NCI-H146 (cell line): ENCODE measurements at regions not wholly inside any gene's neighbourhood (a gene's known extent, or its start where the extent isn't known, plus 50 kb on each side); places are given as distances from the start of the nearest gene placed in this dataset.
"Not testable (repeated sequence)": the region's sequence is repeated elsewhere in the genome, so short reads cannot be mapped to it uniquely, and the experiment has no call there.

Experiments used
- DNase-seq: peaks from one replicate; lab custom pipeline; 2025; lab: John Stamatoyannopoulos, UW

- no peak for DNase-seq
Observed at GRCh38 chr16:85203462-85203813, 91.2 kb upstream of the CIBAR2 start.

- no peak for DNase-seq
Observed at GRCh38 chr16:85204242-85205010, 92.2 kb upstream of the CIBAR2 start.

GRCh38 chr16:85205257-85205656, 93.0 kb upstream of the CIBAR2 start:
- not testable (repeated sequence) for DNase-seq

GRCh38 chr16:85205747-85206471, 93.6 kb upstream of the CIBAR2 start:
- DNase-seq: no peak

GRCh38 chr16:85206472-85207356, 94.4 kb upstream of the CIBAR2 start:
- DNase-seq: no peak

DNA sequence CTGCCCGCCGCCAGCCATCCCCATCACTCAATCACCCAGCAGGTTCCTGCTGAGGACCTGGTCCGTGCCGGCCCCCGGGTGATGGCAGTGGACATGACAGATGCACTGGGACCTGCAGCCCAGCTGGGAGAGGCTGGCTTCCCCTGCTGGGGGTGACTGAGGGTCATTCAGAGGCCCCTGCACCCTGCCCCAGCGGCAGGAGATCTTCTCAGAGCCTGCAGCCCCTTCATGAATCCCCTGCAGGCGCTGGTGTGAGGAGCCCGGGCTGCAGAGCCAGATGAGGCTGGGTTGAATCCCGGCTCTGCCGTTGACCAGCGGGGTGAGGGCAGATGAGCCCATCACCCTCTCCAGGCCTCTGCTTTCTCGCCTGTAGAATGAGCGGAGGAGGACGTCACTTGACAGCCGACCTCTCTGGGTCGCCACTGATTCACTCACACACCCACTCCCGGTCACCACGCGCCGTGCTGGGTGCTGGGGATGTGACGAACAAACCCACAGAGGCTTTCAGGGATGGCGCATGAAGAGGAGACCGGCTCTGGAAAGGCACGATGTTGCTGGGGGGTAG, 95.2 kb upstream of the CIBAR2 start:
- DNase-seq: no peak

DNA sequence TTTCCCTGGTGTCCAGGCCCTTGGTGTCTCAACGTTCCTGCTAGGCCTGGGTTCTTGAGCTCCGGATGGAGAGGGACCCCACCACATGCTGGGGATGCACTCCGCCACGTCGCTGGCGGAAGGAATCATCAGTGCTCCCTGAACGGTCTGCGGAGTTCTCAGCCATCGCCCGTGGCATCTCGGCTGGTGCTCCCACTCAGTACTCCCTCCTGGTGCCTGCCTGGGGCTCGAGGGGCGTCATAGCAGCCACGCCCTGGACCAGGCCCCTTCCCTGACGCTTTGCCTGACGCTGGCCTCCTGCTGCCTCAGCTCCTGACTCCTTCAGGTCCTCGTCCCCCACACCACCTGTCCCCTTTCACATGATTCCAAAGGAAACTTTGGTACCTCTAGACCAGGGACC, 95.9 kb upstream of the CIBAR2 start:
- DNase-seq: no peak

- DNase-seq: no peak
Observed at GRCh38 chr16:85208643-85209520, 96.6 kb upstream of the CIBAR2 start.

DNA sequence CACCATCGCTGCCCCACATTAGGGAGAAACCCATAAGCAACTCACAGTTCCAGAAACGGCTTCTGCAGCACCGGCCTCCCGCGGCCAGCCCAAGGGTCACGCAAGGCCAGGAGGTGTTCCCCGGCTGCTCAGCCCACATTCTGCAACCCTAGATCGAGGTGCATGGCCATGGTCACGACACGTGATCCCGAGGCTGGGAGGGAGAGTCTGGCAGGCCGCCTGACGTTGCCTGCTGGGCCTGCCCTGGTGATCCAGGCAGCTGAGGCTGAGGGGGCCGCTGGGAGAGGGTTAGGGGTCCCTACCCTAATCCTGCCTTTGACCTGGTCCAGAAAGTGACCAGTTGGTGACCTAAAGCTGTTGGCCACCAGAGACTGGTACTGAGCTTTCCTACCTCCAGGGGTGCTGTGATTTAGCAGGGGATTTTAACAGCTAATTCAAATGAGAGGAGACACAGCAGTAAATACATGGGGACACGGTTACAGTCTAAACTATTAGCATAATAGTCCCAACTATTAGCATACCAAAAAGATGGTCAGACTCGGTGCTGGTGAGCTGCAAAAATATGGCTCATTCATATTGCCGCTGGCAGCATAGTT, 97.4 kb upstream of the CIBAR2 start:
- no peak for DNase-seq

- DNase-seq: no peak
Observed at GRCh38 chr16:85210423-85211169, 98.3 kb upstream of the CIBAR2 start.

DNA sequence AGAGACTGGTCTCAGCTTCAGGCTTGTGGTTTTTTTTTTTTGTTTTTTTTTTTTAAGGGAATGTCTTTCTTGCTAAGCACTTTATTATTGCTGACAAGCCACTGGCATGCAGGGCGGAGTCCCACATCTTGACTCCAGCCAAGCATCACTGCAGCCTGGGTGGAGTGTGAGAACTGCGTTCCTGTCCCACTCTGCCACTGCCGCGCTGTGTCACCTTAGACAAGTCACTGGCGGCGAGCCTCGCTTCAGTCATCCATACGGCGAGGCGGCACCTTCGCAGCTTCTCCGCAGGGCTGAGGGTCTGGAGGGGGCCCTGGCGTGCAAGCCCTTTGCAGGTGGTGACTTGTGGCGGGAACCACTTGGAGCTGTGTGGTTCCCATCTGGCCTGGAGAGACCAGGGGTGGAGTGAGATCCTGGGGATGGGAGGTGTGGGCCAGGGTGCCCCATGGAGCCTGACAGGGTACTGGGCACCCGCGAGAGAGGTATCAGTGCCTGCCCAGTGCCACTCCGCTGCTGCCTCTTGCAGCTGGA, 99.1 kb upstream of the CIBAR2 start:
- no peak for DNase-seq

- no peak for DNase-seq
Observed at GRCh38 chr16:85213926-85214675, 101.8 kb upstream of the CIBAR2 start.

GRCh38 chr16:85215478-85216118, 103.3 kb upstream of the CIBAR2 start:
- DNase-seq: no peak

DNA sequence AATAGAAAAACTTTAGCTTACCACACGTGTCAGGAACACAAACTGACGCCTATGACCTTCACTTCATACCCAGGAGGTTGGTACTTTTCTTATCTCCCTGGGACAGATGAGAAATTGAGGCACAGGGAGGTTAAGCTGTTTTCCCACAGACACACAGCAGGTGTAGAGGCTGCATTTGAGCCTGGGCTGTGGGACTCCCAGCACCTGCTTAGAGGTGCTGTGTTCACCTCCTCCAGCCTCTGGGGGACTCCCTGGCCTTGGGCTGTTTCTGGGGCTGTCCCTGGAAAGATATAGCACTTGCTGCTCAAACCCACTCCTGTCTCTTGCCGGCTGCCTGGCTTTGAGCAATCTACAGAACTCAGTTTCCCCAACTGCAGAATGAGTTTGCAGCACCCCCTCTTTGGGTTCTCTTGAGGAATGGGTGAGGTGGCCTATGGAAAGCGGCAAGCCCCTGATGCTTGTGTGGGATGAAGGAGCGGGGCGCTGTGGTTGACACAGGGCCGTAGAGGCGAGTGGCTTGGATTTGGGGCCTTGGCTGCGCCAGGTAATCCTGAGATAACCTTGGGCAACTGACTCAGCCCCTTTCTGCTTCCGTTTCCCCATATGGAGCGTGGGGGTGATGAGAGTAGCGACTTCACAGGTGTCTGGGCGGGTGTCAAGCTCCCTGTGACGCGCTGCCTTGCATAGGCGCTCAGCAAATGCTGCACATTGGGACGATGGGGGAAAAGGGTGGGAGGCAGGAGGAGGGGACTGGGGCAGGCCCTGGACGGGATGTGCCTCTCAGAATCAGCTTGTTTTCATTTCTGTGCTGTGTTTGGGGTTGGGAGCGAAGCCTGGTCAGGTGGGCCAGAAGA, 104.5 kb upstream of the CIBAR2 start:
- no peak for DNase-seq

DNA sequence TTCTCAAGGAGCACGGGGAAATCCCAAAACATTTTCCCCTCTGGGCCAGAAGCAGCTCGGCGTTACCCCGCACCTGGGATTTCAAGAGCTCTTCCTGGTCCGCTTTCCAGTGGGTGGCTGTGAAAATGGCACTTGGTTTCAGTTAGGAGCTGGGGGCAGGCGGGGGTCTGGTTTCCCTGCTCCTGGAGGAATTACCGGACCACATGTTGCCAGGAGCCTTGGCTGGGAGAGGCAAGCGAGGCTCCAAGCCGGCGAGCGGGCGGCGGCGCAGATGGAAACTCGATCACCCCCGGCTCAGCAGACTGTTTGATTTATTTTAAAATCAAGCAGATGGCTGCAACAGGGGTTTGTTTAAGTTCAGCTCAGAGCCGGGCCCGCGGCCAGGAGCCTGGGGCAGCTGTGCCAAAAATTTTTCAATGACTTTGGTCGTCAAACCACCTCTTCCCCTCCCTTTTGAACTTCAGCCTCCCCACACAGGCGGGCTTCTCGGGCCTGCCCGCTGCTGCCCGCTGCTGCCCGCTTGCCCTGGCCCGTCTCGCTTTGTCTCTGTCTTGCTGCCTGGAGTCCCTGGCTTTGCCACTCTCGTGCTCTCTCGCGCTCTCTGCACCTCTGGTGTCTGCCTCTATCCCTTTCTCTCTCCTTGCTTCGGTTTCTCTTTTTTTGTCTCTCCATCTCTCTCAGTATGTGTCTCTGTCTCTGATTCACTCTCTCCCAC, 108.0 kb upstream of the CIBAR2 start:
- peak; percentile 56 for DNase-seq

DNA sequence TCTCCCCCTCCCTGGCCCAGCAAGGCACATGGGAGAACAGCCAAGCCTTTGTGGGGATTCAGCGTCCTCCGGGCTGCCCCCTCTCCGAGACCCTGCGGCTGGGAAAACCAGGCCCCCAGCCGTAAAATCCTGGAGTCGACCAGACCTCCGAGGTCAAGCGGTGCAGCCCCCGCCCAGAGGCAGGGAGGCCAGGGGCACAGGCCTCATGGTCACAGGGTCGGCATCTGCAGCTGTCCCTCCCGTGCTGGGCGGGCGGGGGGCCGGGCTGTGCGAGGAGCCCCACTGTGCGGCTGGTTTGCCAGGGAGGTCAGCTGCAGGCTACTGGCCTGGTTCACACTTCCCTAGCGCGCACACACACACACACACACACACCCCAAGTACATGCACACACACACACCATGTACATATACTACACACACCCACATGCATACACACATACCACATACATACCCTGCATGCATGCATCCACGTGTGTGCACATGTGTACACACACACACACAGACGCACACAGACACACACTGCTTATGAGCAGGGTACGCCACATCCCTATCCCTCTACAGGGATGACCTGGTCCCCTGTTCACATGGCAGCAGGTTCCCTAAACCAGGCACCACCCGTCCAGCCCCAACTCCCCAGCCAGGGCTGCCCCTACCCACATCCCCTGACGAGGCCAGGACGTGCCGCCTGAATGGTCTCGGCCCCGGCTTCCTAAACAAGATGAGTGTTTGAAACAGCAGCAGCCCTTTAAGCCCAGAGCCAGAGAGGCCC, 108.9 kb upstream of the CIBAR2 start:
- DNase-seq: no peak
